CD4-positive, alpha-beta T cell (primary cell): ENCODE measurements at regions not wholly inside any gene's neighbourhood (a gene's known extent, or its start where the extent isn't known, plus 50 kb on each side); places are given as distances from the start of the nearest gene placed in this dataset.

ENCODE experiments used
- ATAC-seq: fragments of 200-7000 bp; cut with Tn5 transposase; one replicate; pipeline ENCODE4 v1.10.0; 2022; ENCODE audit warnings: mild to moderate bottlenecking; ENCODE audit not compliant: poor library complexity
- CTCF ChIA-PET: fragments of 350-600 bp; sonication (Branson Sonifier 250); formaldehyde crosslinking; loops from one replicate; lab custom pipeline; 2021; ENCODE audit warnings: antibody characterized with exemption, inconsistent platforms; lab: Charles Lee
- POLR2A ChIA-PET: fragments of 350-600 bp; sonication (Branson Sonifier 250); formaldehyde crosslinking; loops from one replicate; lab custom pipeline; 2021; ENCODE audit warnings: antibody characterized with exemption, inconsistent platforms; lab: Charles Lee
- DNase-seq, 14 experiments: peaks; one replicate each; pipeline ENCODE4 v3.0.0-alpha.2; 2013 to 2020; ENCODE audit warnings: mixed read lengths in 2 of 14
- H3K27ac ChIP-seq, 2 donors: one replicate each; pipeline versions ENCODE4 v1.5.1 to v1.7.0; 2013; ENCODE audit warnings: low read length in 2 of 2, low read depth in 1 of 2, mild to moderate bottlenecking in 1 of 2
- H3K27me3 ChIP-seq, 2 experiments: 1 replicate in 1 of 2; 2 replicates in 1 of 2; pipeline versions ENCODE4 v1.6.1 to v1.7.0; 2013; ENCODE audit warnings: low read length in 2 of 2, control low read depth in 1 of 2, mild to moderate bottlenecking in 1 of 2, moderate library complexity in 1 of 2; ENCODE audit not compliant: insufficient read depth in 2 of 2, control insufficient read depth in 1 of 2
- H3K36me3 ChIP-seq: one replicate; pipeline ENCODE4 v1.6.1; 2013; ENCODE audit warnings: low read length, control low read depth; ENCODE audit not compliant: insufficient read depth
- H3K4me1 ChIP-seq: one replicate; pipeline ENCODE4 v1.6.1; 2013; ENCODE audit warnings: low read length, control low read depth; ENCODE audit not compliant: insufficient read depth
- H3K4me3 ChIP-seq: one replicate; pipeline ENCODE4 v1.5.1; 2013; ENCODE audit warnings: mild to moderate bottlenecking, low read length, moderate library complexity
- H3K9me3 ChIP-seq, 2 experiments: 1 replicate in 1 of 2; 2 replicates in 1 of 2; pipeline versions ENCODE4 v1.6.1 to v1.7.0; 2013; ENCODE audit warnings: low read length in 2 of 2, mild to moderate bottlenecking in 2 of 2, control low read depth in 1 of 2, moderate library complexity in 1 of 2; ENCODE audit not compliant: control insufficient read depth in 1 of 2, insufficient read depth in 1 of 2
- H3K27ac Mint-ChIP-seq: one replicate; pipeline ENCODE4 v1.8.0; 2020; ENCODE audit warnings: mixed read lengths
- H3K27me3 Mint-ChIP-seq: one replicate; pipeline ENCODE4 v1.8.0; 2021; ENCODE audit warnings: mixed read lengths
- H3K36me3 Mint-ChIP-seq: one replicate; pipeline ENCODE4 v1.8.0; 2021; ENCODE audit warnings: low read depth, mixed read lengths
- H3K4me1 Mint-ChIP-seq: one replicate; pipeline ENCODE4 v1.8.0; 2021; ENCODE audit warnings: low read depth, mixed read lengths
- H3K4me3 Mint-ChIP-seq: one replicate; pipeline ENCODE4 v1.8.0; 2020; ENCODE audit warnings: mild to moderate bottlenecking, mixed read lengths
- H3K9me3 Mint-ChIP-seq: one replicate; pipeline ENCODE4 v1.8.0; 2020; ENCODE audit warnings: mixed read lengths
- intact Hi-C, 2 experiments: fragments of 100-400 bp; cut with DNase I in 1 of 2; cut with micrococcal nuclease in 1 of 2; formaldehyde crosslinking; loops; one replicate each; pipeline versions ENCODE4 v1.15.1 to v1.9.0; 2023 to 2025; cut with DNase I, micrococcal nuclease
- TF ChIP-seq, protein P1 (sequence below): fragments of 200-600 bp; IDR thresholded peaks from one replicate; pipeline ENCODE4 v1.8.0; 2022; ENCODE audit warnings: antibody characterized with exemption, mild to moderate bottlenecking

DNA sequence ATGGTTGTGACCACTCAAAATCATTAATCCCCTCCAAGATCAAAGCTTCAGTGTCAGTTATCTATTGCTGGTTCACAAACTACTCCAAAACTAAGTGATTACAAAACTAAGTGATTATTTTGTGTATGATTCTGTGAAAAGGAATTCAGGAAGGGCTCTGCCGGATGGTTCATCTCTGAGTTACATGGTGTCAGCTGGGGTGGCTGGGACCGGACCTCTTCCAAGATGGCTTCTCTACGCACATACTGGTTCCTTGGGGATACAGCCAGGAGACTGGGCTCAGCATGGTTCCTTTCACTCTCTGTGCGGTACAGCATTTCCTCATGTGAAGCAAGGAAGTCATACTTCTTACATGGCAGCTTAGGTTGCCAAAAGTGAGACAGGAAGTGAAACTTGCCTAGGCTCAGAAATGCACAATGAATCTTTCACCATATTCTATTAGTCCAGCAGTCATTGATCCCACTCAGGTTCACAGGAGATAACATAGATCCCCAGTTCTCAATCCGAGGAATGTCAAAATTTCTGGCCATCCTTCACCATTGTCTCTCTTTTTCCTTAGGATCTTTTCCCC, 97.9 kb upstream of the IRX6 start:
- Mint-ChIP-seq H3K4me1 (no peaks in the 10 kb centered on the region), H3K9me3 (peaks cover 4% of the 10 kb centered on the region), H3K27me3 (peaks cover 10% of the 10 kb centered on the region), H3K27ac (no peak overlapping the region), H3K4me3 (no peak overlapping the region), H3K36me3 (no peaks in the 10 kb centered on the region)
- H3K9me3 ChIP-seq: no peaks in the 10 kb centered on the region
- H3K27me3 ChIP-seq: peaks cover 0 to 5% of the 10 kb centered on the region in 2 experiments
- CTCF ChIA-PET: no interaction called here
- no peak for DNase-seq
- intact Hi-C loops: no loop called here
- no peaks in the 10 kb centered on the region for H3K36me3 ChIP-seq
- no peaks in the 10 kb centered on the region for H3K4me1 ChIP-seq
- H3K27ac ChIP-seq: no peak overlapping the region
- POLR2A ChIA-PET: no interaction called here
- H3K4me3 ChIP-seq: no peak overlapping the region
- no peak for ATAC-seq
- TF ChIP-seq, protein P1, sequence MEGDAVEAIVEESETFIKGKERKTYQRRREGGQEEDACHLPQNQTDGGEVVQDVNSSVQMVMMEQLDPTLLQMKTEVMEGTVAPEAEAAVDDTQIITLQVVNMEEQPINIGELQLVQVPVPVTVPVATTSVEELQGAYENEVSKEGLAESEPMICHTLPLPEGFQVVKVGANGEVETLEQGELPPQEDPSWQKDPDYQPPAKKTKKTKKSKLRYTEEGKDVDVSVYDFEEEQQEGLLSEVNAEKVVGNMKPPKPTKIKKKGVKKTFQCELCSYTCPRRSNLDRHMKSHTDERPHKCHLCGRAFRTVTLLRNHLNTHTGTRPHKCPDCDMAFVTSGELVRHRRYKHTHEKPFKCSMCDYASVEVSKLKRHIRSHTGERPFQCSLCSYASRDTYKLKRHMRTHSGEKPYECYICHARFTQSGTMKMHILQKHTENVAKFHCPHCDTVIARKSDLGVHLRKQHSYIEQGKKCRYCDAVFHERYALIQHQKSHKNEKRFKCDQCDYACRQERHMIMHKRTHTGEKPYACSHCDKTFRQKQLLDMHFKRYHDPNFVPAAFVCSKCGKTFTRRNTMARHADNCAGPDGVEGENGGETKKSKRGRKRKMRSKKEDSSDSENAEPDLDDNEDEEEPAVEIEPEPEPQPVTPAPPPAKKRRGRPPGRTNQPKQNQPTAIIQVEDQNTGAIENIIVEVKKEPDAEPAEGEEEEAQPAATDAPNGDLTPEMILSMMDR: no peak

DNA sequence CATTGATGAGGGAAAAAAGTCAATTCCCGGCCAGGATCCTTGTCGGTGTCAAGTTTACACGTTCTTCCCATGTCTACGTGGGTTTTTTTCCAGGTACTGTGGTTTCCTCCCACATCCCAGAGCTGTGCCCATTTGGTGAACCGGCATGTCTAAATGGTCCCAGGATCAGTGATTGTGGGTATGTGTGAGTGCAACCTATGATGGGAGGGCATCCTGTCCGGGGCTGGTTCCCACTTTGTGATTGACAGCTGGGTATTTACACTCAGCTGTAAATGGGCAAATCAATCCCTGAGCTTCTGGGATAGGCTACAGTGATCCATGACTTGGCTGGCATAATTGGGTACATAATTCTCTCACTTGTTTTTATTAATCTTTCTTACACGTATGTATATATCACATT, 91.2 kb upstream of the IRX6 start:
- TF ChIP-seq, protein P1: no peak
- Mint-ChIP-seq H3K27ac (no peak overlapping the region), H3K4me3 (no peak overlapping the region), H3K36me3 (no peaks in the 10 kb centered on the region), H3K27me3 (peaks cover 15% of the 10 kb centered on the region), H3K9me3 (no peaks in the 10 kb centered on the region), H3K4me1 (no peaks in the 10 kb centered on the region)
- Histone ChIP-seq H3K9me3 (no peaks in the 10 kb centered on the region), H3K27ac (no peak overlapping the region), H3K36me3 (no peaks in the 10 kb centered on the region), H3K4me3 (no peak overlapping the region), H3K4me1 (no peaks in the 10 kb centered on the region), H3K27me3 (peaks cover 0 to 3% of the 10 kb centered on the region in 2 experiments)
- ChIA-PET CTCF (interaction anchor here (1.3 kb wide), 1 partner anchor 11 kb away, joined by 3 read pairs; no protein-coding TSS in a partner anchor), POLR2A (no interaction called here)
- DNase-seq (no peak), ATAC-seq (no peak)
- intact Hi-C loops: no loop called here

DNA sequence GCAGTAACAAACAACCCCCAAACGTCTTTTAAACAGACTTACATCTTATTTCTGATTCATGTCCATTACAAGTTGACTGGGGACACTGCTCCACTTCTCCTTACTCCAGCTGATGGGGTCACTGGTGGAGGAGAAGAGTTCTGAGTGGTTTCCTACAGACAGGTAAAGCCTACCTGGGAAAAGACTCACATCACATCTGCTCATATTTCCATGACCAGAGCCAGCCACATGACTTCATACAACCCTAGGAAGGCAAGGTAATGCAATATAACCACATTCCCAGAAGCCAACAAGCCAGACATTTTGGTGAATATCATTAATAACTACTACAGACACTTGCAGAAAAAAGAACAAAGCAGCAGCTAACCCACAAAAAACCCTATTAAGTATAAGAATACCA, 90.5 kb upstream of the IRX6 start:
- DNase-seq: no peak
- Mint-ChIP-seq H3K36me3 (no peaks in the 10 kb centered on the region), H3K27ac (no peak overlapping the region)

More for the DNA sequence above, 90.5 kb upstream of the IRX6 start:
- Histone ChIP-seq H3K4me1 (no peaks in the 10 kb centered on the region), H3K36me3 (no peaks in the 10 kb centered on the region), H3K27ac (no peak overlapping the region), H3K4me3 (no peak overlapping the region), H3K27me3 (peaks cover 0 to 3% of the 10 kb centered on the region in 2 experiments), H3K9me3 (no peaks in the 10 kb centered on the region)
- POLR2A ChIA-PET: no interaction called here
- H3K4me3 Mint-ChIP-seq: no peak overlapping the region
- CTCF ChIA-PET: interaction anchor here (1.3 kb wide), 1 partner anchor 12 kb away, joined by 3 read pairs; no protein-coding TSS in a partner anchor
- no peak for ATAC-seq
- no peaks in the 10 kb centered on the region for H3K4me1 Mint-ChIP-seq
- intact Hi-C loops: no loop called here
- peaks cover 15% of the 10 kb centered on the region for H3K27me3 Mint-ChIP-seq
- no peaks in the 10 kb centered on the region for H3K9me3 Mint-ChIP-seq
- TF ChIP-seq, protein P1: no peak
